ENCODE measurements at regions not wholly inside any gene's neighbourhood (a gene's known extent, or its start where the extent isn't known, plus 50 kb on each side); places are given as distances from the start of the nearest gene placed in this dataset.

GRCh38 chr15:79523266-79523665 is 91.1 kb downstream of the MINAR1 start:
- Mint-ChIP-seq H3K4me3 (no peak overlapping the region), H3K4me1 (no peaks in the 10 kb centered on the region), H3K36me3 (no peaks in the 10 kb centered on the region), H3K27ac (no peak overlapping the region), H3K9me3 (no peaks in the 10 kb centered on the region), H3K27me3 (peaks cover 23% of the 10 kb centered on the region)
- no peak for ATAC-seq

DNA sequence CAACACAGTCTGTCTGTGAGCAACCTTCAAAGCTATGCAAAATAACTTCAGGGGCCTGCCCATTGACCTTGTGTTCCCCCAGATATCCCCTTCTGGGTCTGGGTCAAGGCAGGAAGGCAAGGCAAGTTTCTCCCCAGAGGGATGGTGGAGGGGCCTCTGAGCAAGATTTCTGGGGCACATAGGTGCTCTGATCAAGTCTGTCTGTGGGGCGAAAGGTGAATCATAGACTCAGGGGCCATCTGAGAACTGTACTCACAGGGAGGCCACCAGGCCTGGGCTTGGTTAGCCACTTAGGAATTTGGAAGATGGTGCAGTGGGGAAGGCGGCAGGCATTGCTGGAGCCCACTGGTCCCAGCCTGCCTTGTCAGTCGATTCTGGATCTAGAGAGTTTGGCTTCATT is 92.4 kb downstream of the MINAR1 start:
- Mint-ChIP-seq H3K36me3 (no peaks in the 10 kb centered on the region), H3K4me3 (no peak overlapping the region), H3K27me3 (peaks cover 26% of the 10 kb centered on the region), H3K27ac (no peak overlapping the region), H3K9me3 (no peaks in the 10 kb centered on the region), H3K4me1 (no peaks in the 10 kb centered on the region)
- ATAC-seq = no peak

- no peaks in the 10 kb centered on the region for H3K36me3 Mint-ChIP-seq
- H3K27me3 Mint-ChIP-seq = peaks cover 44% of the 10 kb centered on the region
- no peak overlapping the region for H3K27ac Mint-ChIP-seq
- no peaks in the 10 kb centered on the region for H3K4me1 Mint-ChIP-seq
- no peak overlapping the region for H3K4me3 Mint-ChIP-seq
- no peaks in the 10 kb centered on the region for H3K9me3 Mint-ChIP-seq
- ATAC-seq = no peak
Measured at GRCh38 chr15:79526376-79526775, 94.2 kb downstream of the MINAR1 start.

DNA sequence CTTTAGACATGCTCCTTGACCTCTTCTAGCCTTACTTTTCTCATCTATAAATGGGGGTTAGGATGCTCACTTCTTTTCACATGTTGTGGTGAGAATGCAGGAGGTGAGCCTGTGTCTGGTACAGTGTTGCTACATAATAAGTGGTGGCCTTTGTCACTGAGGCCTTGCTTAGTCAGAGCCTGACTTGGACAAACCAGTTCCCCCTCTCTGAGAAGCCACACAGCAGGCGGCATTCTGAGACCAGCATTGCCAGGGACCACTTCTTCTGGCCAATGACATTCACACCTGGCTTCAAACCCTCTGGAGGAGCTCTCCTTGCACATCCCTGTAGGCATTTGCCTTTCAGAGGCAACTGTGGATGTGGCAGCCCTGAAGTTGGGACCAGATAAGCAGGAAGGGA is 95.7 kb downstream of the MINAR1 start:
- no peaks in the 10 kb centered on the region for H3K36me3 Mint-ChIP-seq
- H3K27me3 Mint-ChIP-seq = peaks cover 44% of the 10 kb centered on the region
- H3K4me1 Mint-ChIP-seq = no peaks in the 10 kb centered on the region
- no peak overlapping the region for H3K27ac Mint-ChIP-seq
- no peak overlapping the region for H3K4me3 Mint-ChIP-seq
- H3K9me3 Mint-ChIP-seq = no peaks in the 10 kb centered on the region
- ATAC-seq = peak; percentile 29

DNA sequence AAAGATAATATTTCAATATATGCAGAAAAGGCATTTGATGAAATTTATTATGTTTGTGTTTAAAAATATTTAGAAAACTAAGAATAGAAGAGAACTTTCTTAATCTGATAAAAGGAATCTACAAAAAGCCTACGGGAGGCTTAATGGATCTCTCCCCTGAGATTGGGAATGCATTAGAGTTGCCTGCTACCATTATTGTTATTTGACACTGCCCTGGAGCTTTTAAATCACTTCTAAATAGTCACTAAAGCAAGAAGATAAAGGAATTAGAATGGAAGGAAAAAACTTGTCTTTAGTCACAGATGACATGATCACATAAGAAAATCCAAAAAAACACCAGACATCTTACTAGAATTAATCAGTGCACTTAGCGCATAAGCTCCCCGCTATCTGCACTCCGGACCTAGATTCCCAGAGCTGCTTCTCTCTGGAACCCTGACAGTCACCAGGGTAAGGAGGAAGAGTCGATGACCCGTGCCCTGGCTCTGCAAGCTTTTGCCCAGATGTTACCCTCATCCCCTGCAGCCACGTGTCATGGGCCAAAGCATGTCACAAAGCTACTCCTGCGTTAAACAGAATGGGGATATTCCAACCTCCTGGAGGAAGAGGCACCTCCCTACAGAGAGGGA is 97.1 kb downstream of the MINAR1 start:
- no peak overlapping the region for H3K4me3 Mint-ChIP-seq
- no peak for ATAC-seq
- H3K36me3 Mint-ChIP-seq = no peaks in the 10 kb centered on the region
- H3K9me3 Mint-ChIP-seq = no peaks in the 10 kb centered on the region
- H3K4me1 Mint-ChIP-seq = no peaks in the 10 kb centered on the region
- peaks cover 49% of the 10 kb centered on the region for H3K27me3 Mint-ChIP-seq
- no peak overlapping the region for H3K27ac Mint-ChIP-seq

DNA sequence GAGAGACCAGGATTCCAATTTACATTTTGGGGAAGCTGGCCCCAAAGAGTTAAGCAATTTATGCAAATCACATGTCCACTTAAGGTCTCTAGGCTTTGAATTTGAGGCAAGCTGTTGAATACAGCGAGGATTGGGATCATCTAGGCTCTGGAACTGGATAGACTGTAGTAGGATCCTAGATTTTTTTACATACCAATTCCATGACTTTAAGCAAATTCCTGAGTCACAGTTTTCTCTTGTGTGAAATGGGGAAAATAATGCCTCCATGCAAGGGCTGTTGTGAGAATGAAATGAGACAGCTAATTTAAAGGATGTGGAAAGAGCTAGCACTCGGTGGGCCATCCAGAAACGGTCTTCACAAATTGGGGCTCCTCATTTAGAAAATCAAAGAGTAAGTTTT is 103.4 kb downstream of the MINAR1 start:
- H3K9me3 Mint-ChIP-seq = no peaks in the 10 kb centered on the region
- H3K4me3 Mint-ChIP-seq = no peak overlapping the region
- H3K27me3 Mint-ChIP-seq = peaks cover 16% of the 10 kb centered on the region
- H3K27ac Mint-ChIP-seq = no peak overlapping the region
- H3K36me3 Mint-ChIP-seq = no peaks in the 10 kb centered on the region
- no peak for ATAC-seq
- no peaks in the 10 kb centered on the region for H3K4me1 Mint-ChIP-seq

DNA sequence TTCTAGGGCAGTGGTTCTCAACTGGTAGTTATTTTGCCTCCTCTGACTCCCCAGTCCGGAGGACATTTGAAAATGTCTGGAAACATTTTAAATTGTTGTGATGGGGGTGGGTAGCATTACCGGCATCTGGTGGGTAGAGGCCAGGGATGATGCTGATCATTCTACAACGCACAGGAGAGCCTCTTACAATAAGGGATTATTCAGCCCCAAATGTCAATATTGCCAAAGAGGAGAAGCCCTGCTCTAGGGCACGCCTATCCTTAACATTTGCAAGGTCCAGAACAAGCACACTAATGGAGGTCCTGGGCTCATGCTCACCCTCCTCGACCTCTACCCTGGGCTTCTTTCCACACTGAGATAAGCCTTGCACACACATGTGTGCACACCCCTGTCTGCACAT is 106.4 kb downstream of the MINAR1 start:
- H3K4me1 Mint-ChIP-seq = no peaks in the 10 kb centered on the region
- H3K27me3 Mint-ChIP-seq = peaks cover 9% of the 10 kb centered on the region
- H3K4me3 Mint-ChIP-seq = no peak overlapping the region
- H3K36me3 Mint-ChIP-seq = no peaks in the 10 kb centered on the region
- no peak overlapping the region for H3K27ac Mint-ChIP-seq
- H3K9me3 Mint-ChIP-seq = no peaks in the 10 kb centered on the region
- ATAC-seq = no peak

- Mint-ChIP-seq H3K9me3 (no peaks in the 10 kb centered on the region), H3K36me3 (no peaks in the 10 kb centered on the region), H3K4me3 (no peak overlapping the region), H3K4me1 (no peaks in the 10 kb centered on the region), H3K27me3 (peaks cover 1% of the 10 kb centered on the region), H3K27ac (no peak overlapping the region)
- ATAC-seq = no peak
Measured at GRCh38 chr15:79539401-79539800, 107.3 kb downstream of the MINAR1 start.

- Mint-ChIP-seq H3K4me3 (no peak overlapping the region), H3K36me3 (no peaks in the 10 kb centered on the region), H3K9me3 (no peaks in the 10 kb centered on the region), H3K27me3 (no peaks in the 10 kb centered on the region), H3K27ac (no peak overlapping the region), H3K4me1 (no peaks in the 10 kb centered on the region)
- no peak for ATAC-seq
Measured at GRCh38 chr15:79540551-79540950, 108.4 kb downstream of the MINAR1 start.

- Mint-ChIP-seq H3K4me1 (no peaks in the 10 kb centered on the region), H3K27me3 (no peaks in the 10 kb centered on the region), H3K9me3 (no peaks in the 10 kb centered on the region), H3K4me3 (no peak overlapping the region), H3K36me3 (no peaks in the 10 kb centered on the region), H3K27ac (no peak overlapping the region)
- ATAC-seq = no peak
Measured at GRCh38 chr15:79541196-79541595, 109.1 kb downstream of the MINAR1 start.

GRCh38 chr15:79543097-79543496 is 111.0 kb downstream of the MINAR1 start:
- peak; percentile 4 for ATAC-seq
- H3K36me3 Mint-ChIP-seq = no peaks in the 10 kb centered on the region
- no peaks in the 10 kb centered on the region for H3K9me3 Mint-ChIP-seq
- no peak overlapping the region for H3K27ac Mint-ChIP-seq
- no peak overlapping the region for H3K4me3 Mint-ChIP-seq
- H3K27me3 Mint-ChIP-seq = no peaks in the 10 kb centered on the region
- H3K4me1 Mint-ChIP-seq = no peaks in the 10 kb centered on the region

GRCh38 chr15:79549196-79549595 is 117.1 kb downstream of the MINAR1 start:
- Mint-ChIP-seq H3K4me1 (no peaks in the 10 kb centered on the region), H3K4me3 (no peak overlapping the region), H3K27ac (no peak overlapping the region), H3K27me3 (peaks cover 25% of the 10 kb centered on the region), H3K36me3 (no peaks in the 10 kb centered on the region), H3K9me3 (no peaks in the 10 kb centered on the region)
- ATAC-seq = no peak

DNA sequence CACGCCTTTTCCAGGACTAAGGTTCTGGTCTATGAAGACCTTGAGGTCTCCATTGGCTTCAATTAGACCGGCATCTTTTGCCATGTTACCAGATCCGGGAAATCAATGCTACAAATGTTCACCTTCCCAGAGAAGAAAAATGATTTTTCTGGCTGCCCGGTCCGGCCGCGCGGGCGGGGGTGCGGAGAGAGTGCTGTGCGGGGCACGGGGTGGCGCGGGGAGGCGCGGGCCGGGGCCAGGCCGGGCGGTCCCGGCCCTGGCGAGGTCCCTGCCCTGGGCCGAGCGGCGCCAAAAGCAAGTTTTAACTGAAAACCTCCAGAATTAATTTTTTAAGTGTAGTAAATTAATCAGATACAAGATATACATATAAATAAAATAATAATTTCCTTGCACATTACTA is 128.2 kb downstream of the MINAR1 start:
- peaks cover 34% of the 10 kb centered on the region for H3K27me3 Mint-ChIP-seq

DNA sequence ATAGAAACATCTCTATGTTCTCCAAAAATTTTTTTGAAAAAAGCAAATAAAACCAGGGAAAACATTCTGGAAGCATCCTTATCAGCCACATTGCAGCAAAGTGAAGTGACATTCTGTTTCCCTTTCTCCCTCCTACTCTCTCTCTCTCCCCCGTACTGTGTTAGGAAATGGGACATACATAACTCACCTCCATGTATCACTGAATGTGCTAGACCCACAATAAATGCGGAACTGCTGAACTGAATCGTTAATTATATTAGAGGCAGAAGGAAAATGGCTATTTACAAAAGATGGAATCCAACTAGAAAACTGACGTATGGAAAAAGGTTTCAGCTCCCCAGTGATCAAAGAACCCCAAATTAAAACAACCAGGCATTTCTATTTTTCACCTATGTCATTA is 129.8 kb downstream of the MINAR1 start:
- no peaks in the 10 kb centered on the region for H3K9me3 Mint-ChIP-seq
- no peak overlapping the region for H3K4me3 Mint-ChIP-seq
- no peak for ATAC-seq
- H3K27ac Mint-ChIP-seq = no peak overlapping the region
- no peaks in the 10 kb centered on the region for H3K4me1 Mint-ChIP-seq
- H3K27me3 Mint-ChIP-seq = peaks cover 34% of the 10 kb centered on the region
- no peaks in the 10 kb centered on the region for H3K36me3 Mint-ChIP-seq

More for the DNA sequence above, 128.2 kb downstream of the MINAR1 start:
- Mint-ChIP-seq H3K4me3 (no peak overlapping the region), H3K36me3 (no peaks in the 10 kb centered on the region), H3K9me3 (no peaks in the 10 kb centered on the region), H3K27ac (no peak overlapping the region), H3K4me1 (no peaks in the 10 kb centered on the region)
- ATAC-seq = peak; percentile 64

GRCh38 chr15:79562403-79562815 is 130.3 kb downstream of the MINAR1 start:
- H3K9me3 Mint-ChIP-seq = no peaks in the 10 kb centered on the region
- no peaks in the 10 kb centered on the region for H3K36me3 Mint-ChIP-seq
- H3K27me3 Mint-ChIP-seq = peaks cover 34% of the 10 kb centered on the region
- no peak for ATAC-seq
- no peak overlapping the region for H3K27ac Mint-ChIP-seq
- H3K4me1 Mint-ChIP-seq = no peaks in the 10 kb centered on the region
- H3K4me3 Mint-ChIP-seq = no peak overlapping the region

DNA sequence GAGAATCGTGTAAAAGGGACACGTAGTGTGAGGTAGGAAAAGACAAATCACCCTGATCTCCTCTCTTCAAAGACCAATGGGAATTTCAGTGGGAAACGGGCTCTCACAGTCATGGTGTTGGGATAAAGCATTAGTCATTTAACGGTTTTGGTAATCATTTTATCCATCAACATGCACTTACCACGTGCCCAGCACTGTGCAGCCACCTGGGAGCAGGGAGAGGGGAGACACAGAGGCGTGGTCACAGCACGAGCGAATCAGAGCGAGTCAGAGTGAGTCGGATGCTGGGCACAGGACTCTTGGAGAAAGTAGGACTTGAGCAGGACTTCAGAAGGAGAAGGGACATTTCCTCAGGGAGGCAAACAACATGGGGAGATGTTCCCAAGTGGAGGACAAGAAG is 130.8 kb downstream of the MINAR1 start:
- Mint-ChIP-seq H3K27ac (no peak overlapping the region), H3K36me3 (no peaks in the 10 kb centered on the region), H3K4me3 (no peak overlapping the region), H3K4me1 (no peaks in the 10 kb centered on the region), H3K9me3 (no peaks in the 10 kb centered on the region), H3K27me3 (peaks cover 34% of the 10 kb centered on the region)
- no peak for ATAC-seq

DNA sequence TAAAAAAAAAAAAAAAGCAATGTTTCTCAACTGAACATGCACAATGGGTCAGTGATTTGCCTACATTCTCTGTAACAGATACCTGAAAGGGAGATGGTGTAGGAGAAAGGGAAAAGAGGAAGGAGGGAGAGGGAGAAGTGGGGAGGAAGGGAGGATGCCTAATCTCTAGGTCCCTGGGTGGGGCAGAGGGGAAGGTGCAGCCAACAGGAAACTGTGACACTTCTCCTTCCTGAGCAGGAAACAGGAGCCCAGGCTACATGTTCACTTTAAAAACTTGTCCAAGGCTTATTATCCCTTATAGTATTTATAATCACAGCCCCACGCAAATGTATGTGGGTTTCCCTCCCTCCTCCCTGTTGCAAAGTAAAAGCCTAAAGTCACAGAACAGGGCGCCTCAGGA is 137.9 kb downstream of the MINAR1 start:
- Mint-ChIP-seq H3K27me3 (no peaks in the 10 kb centered on the region), H3K4me1 (no peaks in the 10 kb centered on the region), H3K27ac (no peak overlapping the region), H3K9me3 (peaks cover 5% of the 10 kb centered on the region), H3K4me3 (no peak overlapping the region), H3K36me3 (no peaks in the 10 kb centered on the region)
- ATAC-seq = no peak

Measured in stimulated activated memory B cell treated with anti-CD40 and anti-IgM and Interleukin-4, amounts not matched to agents 10 μg/mL and 1 μg/mL and 100 μg/mL, for 72 hours (primary cell).